IMR-90 (cell line): ENCODE measurements at regions not wholly inside any gene's neighbourhood (a gene's known extent, or its start where the extent isn't known, plus 50 kb on each side); places are given as distances from the start of the nearest gene placed in this dataset.

Experiments
- ATAC-seq: fragments of 200-7000 bp; cut with Tn5 transposase; 2 replicates; pipeline ENCODE4 v1.9.1; 2020; ENCODE audit warnings: low read depth, mild to moderate bottlenecking, moderate library complexity
- BruUV-seq: library from RNA; stranded (reverse); fragments of 400-500 nt; replicated peaks from 2 replicates; lab custom pipeline; 2021; lab: Mats Ljungman, UMichigan
- CTCF ChIA-PET: fragments of 300-600 bp; formaldehyde crosslinking; extraction: SDS; loops from one replicate; lab custom pipeline; 2021; ENCODE audit warnings: antibody characterized with exemption; lab: Yijun Ruan, JAX
- POLR2A ChIA-PET: fragments of 300-600 bp; sonication (Branson Sonifier 250); formaldehyde crosslinking; loops from one replicate; lab custom pipeline; 2022; ENCODE audit warnings: antibody characterized with exemption; ENCODE audit not compliant: unreplicated experiment; lab: Charles Lee
- DNase-seq: peaks from one replicate; pipeline ENCODE4 v3.0.0; 2013
- H2AFZ ChIP-seq: replicated peaks from 2 replicates; pipeline ENCODE3; 2013; ENCODE audit warnings: low read length, mild to moderate bottlenecking; ENCODE audit not compliant: poor library complexity
- H2AK5ac ChIP-seq: 2 replicates; pipeline ENCODE4 v1.6.1; 2013; ENCODE audit warnings: low read depth, low read length, inconsistent platforms
- H2AK9ac ChIP-seq: replicated peaks from 2 replicates; pipeline ENCODE3; 2013; ENCODE audit warnings: mild to moderate bottlenecking, low read depth, low read length, moderate library complexity; ENCODE audit not compliant: poor library complexity
- H2BK120ac ChIP-seq: 2 replicates; pipeline ENCODE4 v1.6.1; 2013; ENCODE audit warnings: low read depth, low read length, inconsistent platforms
- H2BK15ac ChIP-seq: 3 replicates; pipeline ENCODE4 v1.6.1; 2013; ENCODE audit warnings: low read depth, low read length, inconsistent platforms
- H2BK20ac ChIP-seq: 2 replicates; pipeline ENCODE4 v1.6.1; 2013; ENCODE audit warnings: low read depth, mild to moderate bottlenecking, inconsistent platforms, low read length, moderate library complexity
- H2BK5ac ChIP-seq: 2 replicates; pipeline ENCODE4 v1.6.1; 2013; ENCODE audit warnings: mild to moderate bottlenecking, low read depth, low read length, inconsistent platforms; ENCODE audit not compliant: poor library complexity, severe bottlenecking
- H3K14ac ChIP-seq: replicated peaks from 2 replicates; pipeline ENCODE4 v1.6.1; 2013; ENCODE audit warnings: low read depth, low read length, inconsistent platforms
- H3K18ac ChIP-seq: 2 replicates; pipeline ENCODE4 v1.6.1; 2013; ENCODE audit warnings: low read depth, low read length, control low read depth
- H3K23ac ChIP-seq: 2 replicates; pipeline ENCODE4 v1.6.1; 2013; ENCODE audit warnings: low read depth, low read length, inconsistent platforms
- H3K27ac ChIP-seq: 2 replicates; pipeline ENCODE4 v1.5.1; 2013; ENCODE audit warnings: mild to moderate bottlenecking, control low read depth, low read length; ENCODE audit not compliant: insufficient read depth
- H3K27me3 ChIP-seq: 2 replicates; pipeline ENCODE4 v1.6.1; 2013; ENCODE audit warnings: low read length; ENCODE audit not compliant: control insufficient read depth, insufficient read depth
- H3K36me3 ChIP-seq: 2 replicates; pipeline ENCODE4 v1.6.1; 2013; ENCODE audit warnings: low read length, mixed read lengths; ENCODE audit not compliant: control insufficient read depth, insufficient read depth
- H3K4ac ChIP-seq: 2 replicates; pipeline ENCODE4 v1.6.1; 2013; ENCODE audit warnings: low read depth, low read length, inconsistent platforms
- H3K4me1 ChIP-seq: 2 replicates; pipeline ENCODE4 v1.6.1; 2013; ENCODE audit warnings: low read length, mixed read lengths; ENCODE audit not compliant: control insufficient read depth, insufficient read depth
- H3K4me2 ChIP-seq: 2 replicates; pipeline ENCODE4 v1.6.1; 2013; ENCODE audit warnings: low read depth, mild to moderate bottlenecking, control low read depth, low read length, moderate library complexity
- H3K4me3 ChIP-seq: 2 replicates; pipeline ENCODE4 v1.5.1; 2013; ENCODE audit warnings: low read depth, mild to moderate bottlenecking, control low read depth, low read length, moderate library complexity; ENCODE audit not compliant: insufficient read depth
- H3K56ac ChIP-seq: 2 replicates; pipeline ENCODE4 v1.6.1; 2013; ENCODE audit warnings: low read length, inconsistent platforms; ENCODE audit not compliant: insufficient read depth; ENCODE audit errors: extremely low read depth
- H3K79me1 ChIP-seq, 2 experiments: 2 replicates each; pipeline ENCODE4 v1.6.1; 2013; ENCODE audit warnings: low read length in 2 of 2, inconsistent platforms in 1 of 2, low read depth in 1 of 2
- H3K9ac ChIP-seq: 2 replicates; pipeline ENCODE4 v1.6.1; 2013; ENCODE audit warnings: low read depth, low read length, control low read depth
- H3K9me1 ChIP-seq: 2 replicates; pipeline ENCODE4 v1.6.1; 2013; ENCODE audit warnings: low read length, inconsistent platforms; ENCODE audit not compliant: insufficient read depth
- H3K9me3 ChIP-seq: 2 replicates; pipeline ENCODE4 v1.6.1; 2013; ENCODE audit warnings: low read length; ENCODE audit not compliant: control insufficient read depth, insufficient read depth
- H4K20me1 ChIP-seq: 2 replicates; pipeline ENCODE4 v1.6.1; 2013; ENCODE audit warnings: low read length, inconsistent platforms; ENCODE audit not compliant: insufficient read depth
- H4K5ac ChIP-seq: 2 replicates; pipeline ENCODE4 v1.6.1; 2013; ENCODE audit warnings: mild to moderate bottlenecking, low read depth, low read length, control low read depth
- H4K8ac ChIP-seq, 2 experiments: 2 replicates each; pipeline ENCODE4 v1.6.1; 2013; ENCODE audit warnings: low read depth in 2 of 2, low read length in 2 of 2, control low read depth in 1 of 2, inconsistent platforms in 1 of 2
- H4K91ac ChIP-seq: 2 replicates; pipeline ENCODE4 v1.6.1; 2013; ENCODE audit warnings: low read depth, low read length, inconsistent platforms; ENCODE audit not compliant: insufficient read depth
- CHD1 ChIP-seq: IDR thresholded peaks from 2 replicates; pipeline ENCODE4 v1.6.1; 2012; ENCODE audit warnings: low read depth, low read length, improper control_type of control experiment
- FOS ChIP-seq: fragments of 150-350 bp; IDR thresholded peaks from 2 replicates; pipeline ENCODE4 v1.6.1; 2016; ENCODE audit warnings: low read depth, low read length
- WGBS, 2 experiments: methylation state at CpG; one replicate each; pipeline versions ENCODE4 v1.1.5 to v1.1.7; 2013; ENCODE audit warnings: missing lambda C conversion rate in 2 of 2; ENCODE audit not compliant: insufficient read length in 1 of 2; ENCODE audit errors: extremely low coverage in 2 of 2; 5-methylcytosine and 5-hydroxymethylcytosine counted together
- dilution Hi-C: fragments of 300-500 bp; cut with HindIII; formaldehyde crosslinking; loops from one replicate; pipeline ENCODE4 v1.14.3; 2018; ENCODE audit warnings: low sequenced_read_pairs; ENCODE audit not compliant: unreplicated experiment
- in situ Hi-C: fragments of 300-500 bp; cut with MboI; formaldehyde crosslinking; loops from 3 replicates; pipeline ENCODE4 v1.14.3; 2019; ENCODE audit warnings: low sequenced_read_pairs, inconsistent platforms, mixed read lengths
- intact Hi-C: fragments of 100-400 bp; cut with micrococcal nuclease; formaldehyde crosslinking; loops from 2 replicates; pipeline ENCODE4 v1.10.0; 2022

- no peaks in the 10 kb centered on the region for H3K4me1 ChIP-seq
- ATAC-seq (no peak), DNase-seq (no peak)
- H2BK15ac ChIP-seq: no peak overlapping the region
- ChIA-PET CTCF (no interaction called here), POLR2A (interaction anchor here (0.5 kb wide), 1 partner anchor 339 kb away, joined by 8 read pairs; no protein-coding TSS in a partner anchor)
- H4K20me1 ChIP-seq: no peaks in the 10 kb centered on the region
- no CpG with 5 or more reads among the region's 2 CpGs for WGBS, 2 experiments
- H2BK5ac ChIP-seq: no peak overlapping the region
- H2AK5ac ChIP-seq: no peak overlapping the region
- no peak overlapping the region for H3K4me3 ChIP-seq
- H4K8ac ChIP-seq: no peak overlapping the region
- H3K79me1 ChIP-seq: no peaks in the 10 kb centered on the region
- H3K27ac ChIP-seq: no peak overlapping the region
- no peaks in the 10 kb centered on the region for H3K9me1 ChIP-seq
- no peak overlapping the region for H3K4ac ChIP-seq
- no TSS peak for BruUV-seq
- no peak overlapping the region for H3K18ac ChIP-seq
- H3K9me3 ChIP-seq: no peaks in the 10 kb centered on the region
- H2AK9ac ChIP-seq: no peak overlapping the region
- no peak overlapping the region for H3K14ac ChIP-seq
- no peak overlapping the region for H2AFZ ChIP-seq
- H3K36me3 ChIP-seq: no peaks in the 10 kb centered on the region
- no peak for TF ChIP-seq FOS
- no peak for TF ChIP-seq CHD1
- dilution Hi-C loops (no loop called here), intact Hi-C loops (loop anchor here (10.0 kb wide), 1 partner anchor 371 kb away; no protein-coding TSS in a partner anchor), in situ Hi-C loops (no loop called here)
- no peak overlapping the region for H3K4me2 ChIP-seq
- H4K91ac ChIP-seq: no peak overlapping the region
- no peak overlapping the region for H2BK20ac ChIP-seq
- H3K27me3 ChIP-seq: peaks cover 8% of the 10 kb centered on the region
- no peak overlapping the region for H4K5ac ChIP-seq
- H3K23ac ChIP-seq: no peak overlapping the region
- no peak overlapping the region for H3K56ac ChIP-seq
- H2BK120ac ChIP-seq: no peak overlapping the region
- no peak overlapping the region for H3K9ac ChIP-seq
Measured at GRCh38 chr5:109483395-109483971, 73.7 kb upstream of the PJA2 start.
